Activated CD4-positive, alpha-beta T cell treated with anti-CD3 and anti-CD28 coated beads, Interleukin-2, amount 10 ng/mL, durations not matched to agents 24 days and 14 days (primary cell): ENCODE measurements at regions not wholly inside any gene's neighbourhood (a gene's known extent, or its start where the extent isn't known, plus 50 kb on each side); places are given as distances from the start of the nearest gene placed in this dataset.
"Not testable (repeated sequence)": the region's sequence is repeated elsewhere in the genome, so short reads cannot be mapped to it uniquely, and the experiment has no call there.

ENCODE experiments used
- DNase-seq: peaks from one replicate; pipeline ENCODE4 v3.0.0; 2022
- H3K27ac Mint-ChIP-seq: one replicate; pipeline ENCODE4 v1.8.0; 2022; ENCODE audit warnings: mild to moderate bottlenecking, mixed read lengths
- H3K27me3 Mint-ChIP-seq: one replicate; pipeline ENCODE4 v1.8.0; 2022; ENCODE audit warnings: mixed read lengths
- H3K36me3 Mint-ChIP-seq: one replicate; pipeline ENCODE4 v1.8.0; 2022; ENCODE audit warnings: low read depth, mild to moderate bottlenecking, mixed read lengths
- H3K4me1 Mint-ChIP-seq: one replicate; pipeline ENCODE4 v1.8.0; 2021; ENCODE audit warnings: mixed read lengths
- H3K4me3 Mint-ChIP-seq: one replicate; pipeline ENCODE4 v1.8.0; 2022; ENCODE audit warnings: mild to moderate bottlenecking, moderate library complexity, mixed read lengths
- H3K9me3 Mint-ChIP-seq: one replicate; pipeline ENCODE4 v1.8.0; 2021; ENCODE audit warnings: mixed read lengths
- intact Hi-C: fragments of 100-400 bp; cut with micrococcal nuclease; formaldehyde crosslinking; loops from one replicate; pipeline ENCODE4 v1.15.1; 2023

DNA sequence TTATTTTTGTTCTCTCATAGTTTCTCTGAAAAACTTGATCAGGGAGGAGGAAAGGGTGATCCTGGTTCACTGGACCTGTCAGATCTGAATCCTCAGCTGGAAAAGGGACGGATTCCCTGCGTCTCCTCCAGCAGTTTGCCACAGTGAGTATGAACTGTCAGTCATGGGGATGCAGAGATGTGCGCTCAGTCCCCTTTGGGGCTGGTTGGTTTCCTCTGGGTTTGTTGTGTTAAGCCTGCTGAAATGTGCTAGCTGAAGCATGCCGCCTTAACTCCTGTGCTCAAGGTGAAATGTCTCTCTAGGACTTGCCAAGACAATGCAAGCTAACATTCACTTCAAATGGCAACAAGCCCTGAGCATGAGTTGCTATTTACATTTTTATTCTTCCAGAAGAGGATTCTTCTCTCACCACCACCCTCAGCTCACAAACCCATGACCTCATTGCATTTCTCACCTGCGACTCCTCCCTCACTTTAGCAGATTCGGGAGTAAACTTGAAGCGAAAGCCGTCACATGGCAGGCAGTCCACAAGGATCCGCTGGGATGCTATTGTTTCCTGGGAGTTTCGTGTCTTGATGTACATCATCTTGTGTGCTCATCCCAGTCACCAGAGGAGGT is 192.9 kb upstream of the FZD8 start:
- H3K4me3 Mint-ChIP-seq: no peak overlapping the region
- no peaks in the 10 kb centered on the region for H3K4me1 Mint-ChIP-seq
- intact Hi-C loops: no loop called here
- no peaks in the 10 kb centered on the region for H3K36me3 Mint-ChIP-seq
- H3K27ac Mint-ChIP-seq: no peak overlapping the region
- DNase-seq: no peak
- H3K9me3 Mint-ChIP-seq: peaks cover 8% of the 10 kb centered on the region
- no peaks in the 10 kb centered on the region for H3K27me3 Mint-ChIP-seq

DNA sequence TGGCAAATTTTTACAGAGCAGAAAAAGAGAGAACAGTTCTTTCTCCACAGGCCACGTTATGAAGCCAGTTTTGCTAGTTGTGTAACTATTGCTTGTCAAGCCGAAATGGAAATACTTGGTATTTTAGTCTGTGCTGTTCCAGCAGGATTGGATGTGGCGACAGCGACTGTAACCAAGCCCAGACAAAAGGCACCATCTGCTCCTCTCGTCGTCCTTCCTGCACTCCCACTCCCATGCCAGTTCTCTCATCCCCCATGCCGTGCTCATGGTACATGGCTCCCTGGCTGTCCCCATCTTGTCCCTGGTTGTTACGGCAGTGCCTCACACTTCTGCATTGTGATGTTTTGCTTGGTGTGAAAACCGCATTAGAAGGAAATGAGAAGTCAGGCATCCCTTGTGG is 185.7 kb upstream of the FZD8 start:
- Mint-ChIP-seq H3K27ac (no peak overlapping the region), H3K27me3 (no peaks in the 10 kb centered on the region), H3K9me3 (peaks cover 1% of the 10 kb centered on the region), H3K4me3 (no peak overlapping the region), H3K4me1 (no peaks in the 10 kb centered on the region), H3K36me3 (no peaks in the 10 kb centered on the region)
- DNase-seq: no peak
- intact Hi-C loops: no loop called here

DNA sequence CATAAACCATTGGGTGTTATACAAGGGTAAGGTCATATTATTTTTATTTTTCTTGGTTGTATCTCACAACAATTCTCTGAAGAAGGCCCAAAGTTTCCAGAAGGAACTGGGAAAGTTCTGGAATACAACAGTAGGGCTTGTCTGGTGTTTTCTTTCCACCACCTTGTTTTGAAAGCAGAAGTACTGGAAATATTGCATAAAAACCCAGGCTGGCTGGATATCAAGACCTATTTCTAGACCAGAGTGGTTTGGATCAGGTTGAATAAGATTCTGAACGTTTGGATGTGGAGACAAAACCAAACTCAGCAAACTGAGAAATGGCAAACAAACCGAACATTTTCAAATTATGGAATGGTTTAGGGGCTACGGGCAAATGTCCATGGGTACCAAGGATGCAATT is 182.6 kb upstream of the FZD8 start:
- H3K9me3 Mint-ChIP-seq: peaks cover 3% of the 10 kb centered on the region
- no peaks in the 10 kb centered on the region for H3K4me1 Mint-ChIP-seq
- no peaks in the 10 kb centered on the region for H3K27me3 Mint-ChIP-seq
- no peaks in the 10 kb centered on the region for H3K36me3 Mint-ChIP-seq
- intact Hi-C loops: no loop called here
- H3K27ac Mint-ChIP-seq: no peak overlapping the region
- no peak for DNase-seq
- H3K4me3 Mint-ChIP-seq: no peak overlapping the region

DNA sequence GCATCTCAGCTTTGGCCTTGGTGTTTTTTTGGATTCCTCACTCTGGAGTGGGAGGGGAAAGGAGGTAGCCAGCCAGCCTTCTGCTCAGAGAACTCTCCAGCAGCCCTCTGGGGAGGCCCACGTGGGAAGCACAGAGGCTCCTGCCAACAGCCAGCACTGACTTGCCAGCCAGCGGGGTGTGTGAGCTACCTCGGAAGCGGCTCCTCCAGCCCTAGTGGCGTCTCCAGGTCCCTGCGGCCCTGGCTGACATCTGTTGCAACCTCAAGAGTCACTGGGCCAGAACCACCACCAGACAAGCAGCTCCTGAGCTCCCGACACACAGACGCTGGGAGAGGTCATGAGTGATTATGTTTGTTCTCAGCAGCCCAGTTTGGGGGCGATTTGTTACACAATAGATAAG is 180.2 kb upstream of the FZD8 start:
- H3K36me3 Mint-ChIP-seq: no peaks in the 10 kb centered on the region
- intact Hi-C loops: no loop called here

DNA sequence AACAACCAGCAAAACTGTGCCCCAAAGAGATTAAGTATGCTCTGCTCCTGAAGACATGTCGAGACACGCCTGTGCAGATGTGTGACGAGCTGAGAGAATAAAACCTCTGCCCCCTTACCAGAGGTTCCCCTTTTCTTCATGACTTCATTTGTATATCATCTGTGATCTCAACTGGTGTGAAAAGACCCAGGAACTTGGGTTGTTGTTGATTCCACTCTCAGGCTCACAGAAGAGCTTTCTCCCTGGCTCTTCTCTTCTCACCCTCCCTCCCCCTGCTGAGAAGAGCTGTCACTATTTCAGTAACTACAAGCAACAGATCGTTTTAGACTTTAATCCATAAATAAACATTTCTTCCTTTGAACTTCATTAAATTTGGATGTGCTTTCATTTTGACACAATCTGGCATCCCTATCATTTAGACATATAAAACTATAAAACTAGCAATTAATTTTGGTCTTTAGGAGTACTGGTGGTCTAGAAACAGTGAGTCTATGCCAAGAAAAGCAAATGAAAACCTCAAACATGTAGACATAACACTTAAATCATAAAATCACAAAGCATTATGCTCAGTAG is 179.3 kb upstream of the FZD8 start:
- no peak overlapping the region for H3K4me3 Mint-ChIP-seq
- H3K9me3 Mint-ChIP-seq: peaks cover 3% of the 10 kb centered on the region
- no peaks in the 10 kb centered on the region for H3K36me3 Mint-ChIP-seq
- intact Hi-C loops: no loop called here
- no peaks in the 10 kb centered on the region for H3K4me1 Mint-ChIP-seq
- no peak overlapping the region for H3K27ac Mint-ChIP-seq
- H3K27me3 Mint-ChIP-seq: no peaks in the 10 kb centered on the region
- no peak for DNase-seq

More for the DNA sequence above, 180.2 kb upstream of the FZD8 start:
- Mint-ChIP-seq H3K4me3 (no peak overlapping the region), H3K4me1 (no peaks in the 10 kb centered on the region), H3K9me3 (peaks cover 3% of the 10 kb centered on the region), H3K27me3 (no peaks in the 10 kb centered on the region), H3K27ac (no peak overlapping the region)
- DNase-seq: no peak

DNA sequence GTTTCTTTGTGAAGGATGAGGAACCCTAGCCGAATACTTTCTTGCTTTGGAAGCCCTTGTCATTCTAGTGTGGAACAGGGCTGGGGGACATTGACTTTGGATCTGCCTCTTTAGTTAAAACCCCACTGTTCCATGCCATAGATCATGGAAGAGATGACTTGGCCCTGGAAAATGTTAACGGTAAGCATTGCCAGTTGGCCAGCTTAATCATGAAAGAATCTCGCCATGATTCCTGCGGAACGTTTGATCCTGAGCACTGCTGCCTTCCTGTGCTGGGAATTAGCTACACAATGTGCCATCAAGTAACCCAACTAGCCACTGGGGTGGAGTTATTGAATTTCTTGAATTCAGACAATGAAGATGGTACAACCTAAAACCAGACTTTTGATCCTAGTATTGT is 177.6 kb upstream of the FZD8 start:
- Mint-ChIP-seq H3K36me3 (no peaks in the 10 kb centered on the region), H3K27me3 (no peaks in the 10 kb centered on the region), H3K4me1 (no peaks in the 10 kb centered on the region), H3K27ac (no peak overlapping the region), H3K9me3 (peaks cover 7% of the 10 kb centered on the region), H3K4me3 (no peak overlapping the region)
- no peak for DNase-seq
- intact Hi-C loops: no loop called here

DNA sequence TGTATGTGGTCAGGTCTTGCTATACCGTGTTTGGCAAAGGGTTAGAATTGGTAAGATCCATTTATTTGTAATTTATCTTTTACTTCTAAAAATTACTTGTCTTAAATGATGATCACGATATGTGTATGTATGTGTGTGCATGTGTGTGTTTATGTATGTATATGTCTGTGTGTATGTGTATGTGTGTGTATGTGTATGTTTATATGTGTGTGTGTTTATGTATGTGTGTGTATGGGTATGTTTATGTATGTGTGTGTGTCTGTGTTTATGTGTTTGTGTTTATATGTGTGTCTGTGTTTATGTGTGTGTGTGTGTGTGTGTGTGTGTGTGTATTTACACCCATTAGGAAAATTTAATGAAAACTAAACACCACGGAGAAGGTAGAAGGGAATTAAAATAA is 176.9 kb upstream of the FZD8 start:
- no peaks in the 10 kb centered on the region for H3K27me3 Mint-ChIP-seq
- H3K36me3 Mint-ChIP-seq: no peaks in the 10 kb centered on the region
- H3K9me3 Mint-ChIP-seq: peaks cover 7% of the 10 kb centered on the region
- H3K4me1 Mint-ChIP-seq: no peaks in the 10 kb centered on the region
- no peak overlapping the region for H3K4me3 Mint-ChIP-seq
- no peak for DNase-seq
- intact Hi-C loops: no loop called here
- no peak overlapping the region for H3K27ac Mint-ChIP-seq

DNA sequence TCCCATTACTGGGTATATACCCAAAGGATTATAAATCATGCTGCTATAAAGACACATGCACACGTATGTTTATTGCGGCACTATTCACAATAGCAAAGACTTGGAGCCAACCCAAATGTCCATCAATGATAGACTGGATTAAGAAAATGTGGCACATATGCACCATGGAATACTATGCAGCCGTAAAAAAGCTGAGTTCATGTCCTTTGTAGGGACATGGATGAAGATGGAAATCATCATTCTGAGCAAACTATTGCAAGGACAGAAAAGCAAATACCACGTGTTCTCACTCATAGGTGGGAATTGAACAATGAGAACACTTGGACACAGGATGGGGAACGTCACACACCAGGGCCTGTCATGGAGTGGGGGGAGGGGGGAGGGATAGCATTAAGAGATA is 175.0 kb upstream of the FZD8 start:
- intact Hi-C loops, DNase-seq, H3K4me3 Mint-ChIP-seq, H3K27ac Mint-ChIP-seq, H3K9me3 Mint-ChIP-seq, H3K4me1 Mint-ChIP-seq, H3K27me3 Mint-ChIP-seq, H3K36me3 Mint-ChIP-seq: not testable (repeated sequence)

DNA sequence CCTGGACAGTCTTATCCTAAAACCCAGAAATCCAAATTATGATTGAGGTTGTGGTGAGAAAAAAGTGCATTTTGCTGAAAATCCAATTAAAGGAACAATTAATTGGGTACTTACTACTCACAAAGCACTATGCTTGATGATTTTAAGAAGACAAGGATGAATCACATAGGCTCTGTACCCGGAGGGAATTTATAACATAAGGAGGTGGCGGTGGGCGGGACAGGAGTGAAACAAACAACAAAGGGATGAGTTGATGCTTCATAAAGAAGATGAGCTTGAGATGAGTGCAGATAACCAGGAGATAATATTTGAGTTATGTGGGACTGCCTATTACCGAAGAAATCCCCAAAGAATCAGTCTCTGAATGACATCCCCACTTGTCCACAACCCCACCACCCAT is 171.1 kb upstream of the FZD8 start:
- Mint-ChIP-seq H3K9me3 (peaks cover 18% of the 10 kb centered on the region), H3K36me3 (no peaks in the 10 kb centered on the region), H3K27ac (no peak overlapping the region), H3K27me3 (no peaks in the 10 kb centered on the region), H3K4me1 (no peaks in the 10 kb centered on the region), H3K4me3 (no peak overlapping the region)
- intact Hi-C loops: no loop called here
- no peak for DNase-seq

DNA sequence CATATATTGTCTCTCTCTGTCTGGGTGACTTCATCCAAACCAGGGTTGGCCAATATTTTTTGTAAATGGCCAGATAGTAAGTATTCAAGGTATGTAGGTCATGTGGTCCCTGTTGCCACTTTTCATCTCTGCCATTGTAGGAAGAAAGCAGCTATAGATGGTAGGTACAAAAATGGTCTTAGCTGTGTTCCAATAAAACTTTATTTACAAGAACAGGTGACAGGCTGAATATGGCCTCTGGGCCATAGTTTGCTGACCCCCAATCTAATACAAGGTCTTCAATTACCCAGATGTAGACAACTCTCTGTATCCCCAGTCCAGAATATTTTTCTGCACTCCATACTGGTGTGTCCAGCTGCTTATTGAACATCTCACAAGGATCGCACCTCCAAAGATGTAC is 166.2 kb upstream of the FZD8 start:
- H3K4me1 Mint-ChIP-seq: no peaks in the 10 kb centered on the region
- H3K9me3 Mint-ChIP-seq: peaks cover 14% of the 10 kb centered on the region
- no peaks in the 10 kb centered on the region for H3K27me3 Mint-ChIP-seq
- H3K36me3 Mint-ChIP-seq: no peaks in the 10 kb centered on the region
- H3K27ac Mint-ChIP-seq: no peak overlapping the region
- no peak overlapping the region for H3K4me3 Mint-ChIP-seq
- DNase-seq: no peak
- intact Hi-C loops: no loop called here

DNA sequence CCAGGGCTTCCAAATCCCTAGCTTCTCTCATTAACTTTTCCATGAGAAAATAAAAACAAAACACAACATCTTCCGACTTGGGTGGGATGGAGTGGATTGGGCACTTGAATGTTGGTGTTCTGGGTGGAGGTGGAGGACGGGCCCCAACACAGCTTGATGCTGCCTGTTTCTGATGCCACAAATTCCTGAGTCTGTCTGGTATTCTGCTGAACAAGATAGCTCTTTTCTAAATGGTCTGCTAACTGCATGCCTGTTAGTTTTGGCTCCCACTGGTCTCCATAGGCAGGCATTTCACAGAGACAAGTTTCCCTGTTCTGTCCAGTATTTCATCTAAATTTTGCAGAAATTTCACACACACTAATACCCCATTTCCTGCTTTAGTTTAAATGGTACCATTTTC is 160.9 kb upstream of the FZD8 start:
- intact Hi-C loops: no loop called here
- Mint-ChIP-seq H3K27ac (no peak overlapping the region), H3K36me3 (no peaks in the 10 kb centered on the region), H3K4me3 (no peak overlapping the region), H3K4me1 (no peaks in the 10 kb centered on the region), H3K27me3 (no peaks in the 10 kb centered on the region), H3K9me3 (no peaks in the 10 kb centered on the region)
- DNase-seq: no peak

DNA sequence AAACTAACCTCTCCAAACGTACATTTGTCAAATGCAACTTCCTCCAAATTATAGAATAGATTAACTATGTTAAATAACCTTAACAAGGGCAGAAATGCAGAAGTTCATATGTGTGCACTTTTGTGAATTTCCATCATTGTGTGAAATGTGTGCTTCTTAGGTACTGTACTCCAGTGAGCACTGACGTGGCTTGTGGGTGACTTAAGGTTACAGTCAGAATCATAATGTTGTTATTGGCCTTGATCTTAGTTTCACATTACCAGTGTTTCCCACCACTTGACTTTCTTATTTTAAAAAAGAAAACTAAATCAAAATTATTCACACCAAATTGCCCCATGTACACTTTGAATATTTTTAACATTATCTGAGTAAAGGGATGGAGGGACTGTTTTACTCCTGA is 155.1 kb upstream of the FZD8 start:
- H3K9me3 Mint-ChIP-seq: no peaks in the 10 kb centered on the region
- DNase-seq: no peak
- no peak overlapping the region for H3K4me3 Mint-ChIP-seq
- H3K36me3 Mint-ChIP-seq: no peaks in the 10 kb centered on the region
- no peaks in the 10 kb centered on the region for H3K27me3 Mint-ChIP-seq
- no peak overlapping the region for H3K27ac Mint-ChIP-seq
- intact Hi-C loops: no loop called here
- no peaks in the 10 kb centered on the region for H3K4me1 Mint-ChIP-seq

DNA sequence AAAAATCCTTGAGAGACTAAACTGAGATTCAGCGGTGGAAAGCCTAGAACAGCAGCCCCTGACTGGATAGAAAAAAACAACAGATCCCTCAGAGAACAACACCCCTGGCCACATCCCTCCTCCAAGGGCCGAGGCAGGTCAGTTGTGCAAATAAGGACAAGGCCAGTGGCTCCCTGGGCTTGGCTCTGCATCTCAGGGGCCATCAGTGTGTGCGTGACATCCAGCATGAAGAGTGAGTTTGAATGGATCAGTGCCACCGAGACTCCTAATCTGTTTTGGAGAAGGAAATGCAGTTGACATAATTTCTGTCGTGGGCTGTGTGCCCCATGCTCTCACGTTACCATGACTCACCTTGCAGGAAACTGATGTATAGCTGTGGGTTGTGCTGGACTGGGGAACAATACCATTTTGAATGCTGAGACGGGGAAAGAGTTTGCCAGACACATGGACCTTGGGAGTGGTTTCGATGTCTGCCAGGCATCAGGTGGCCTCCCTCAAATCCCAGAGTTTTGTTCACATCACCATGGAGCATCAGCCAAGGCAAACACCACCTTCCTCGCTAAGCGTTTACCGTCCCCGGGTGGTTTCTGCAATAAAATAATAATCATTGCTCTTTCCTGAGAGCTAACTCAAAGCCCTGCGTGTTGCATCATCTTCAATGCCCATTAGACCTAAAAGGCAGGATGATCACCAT is 153.2 kb upstream of the FZD8 start:
- Mint-ChIP-seq H3K4me1 (no peaks in the 10 kb centered on the region), H3K4me3 (no peak overlapping the region), H3K36me3 (no peaks in the 10 kb centered on the region), H3K9me3 (no peaks in the 10 kb centered on the region), H3K27me3 (no peaks in the 10 kb centered on the region), H3K27ac (no peak overlapping the region)
- intact Hi-C loops: no loop called here
- no peak for DNase-seq

DNA sequence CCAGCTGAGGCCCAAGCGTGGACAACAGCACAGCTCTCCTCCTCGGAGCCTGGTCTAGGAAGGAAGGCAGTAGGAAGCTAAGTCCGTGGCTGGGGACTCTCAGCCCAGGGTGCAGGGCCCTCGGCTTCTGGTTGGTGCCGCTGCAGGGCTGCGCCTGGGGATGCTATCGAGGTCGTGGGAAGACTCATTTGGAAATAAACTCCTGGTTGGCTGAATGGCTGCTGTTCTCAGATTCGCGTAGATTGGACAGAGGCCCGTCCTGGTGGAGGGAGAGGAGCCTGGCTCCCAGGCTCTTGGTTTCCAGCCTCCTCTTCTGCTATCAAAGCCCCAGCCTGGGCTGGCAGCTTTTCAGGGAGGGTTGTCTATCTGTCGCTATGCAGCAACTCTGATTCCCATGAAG is 152.6 kb upstream of the FZD8 start:
- Mint-ChIP-seq H3K4me3 (no peak overlapping the region), H3K9me3 (no peaks in the 10 kb centered on the region), H3K4me1 (no peaks in the 10 kb centered on the region), H3K27ac (no peak overlapping the region), H3K36me3 (no peaks in the 10 kb centered on the region), H3K27me3 (no peaks in the 10 kb centered on the region)
- intact Hi-C loops: no loop called here
- no peak for DNase-seq

DNA sequence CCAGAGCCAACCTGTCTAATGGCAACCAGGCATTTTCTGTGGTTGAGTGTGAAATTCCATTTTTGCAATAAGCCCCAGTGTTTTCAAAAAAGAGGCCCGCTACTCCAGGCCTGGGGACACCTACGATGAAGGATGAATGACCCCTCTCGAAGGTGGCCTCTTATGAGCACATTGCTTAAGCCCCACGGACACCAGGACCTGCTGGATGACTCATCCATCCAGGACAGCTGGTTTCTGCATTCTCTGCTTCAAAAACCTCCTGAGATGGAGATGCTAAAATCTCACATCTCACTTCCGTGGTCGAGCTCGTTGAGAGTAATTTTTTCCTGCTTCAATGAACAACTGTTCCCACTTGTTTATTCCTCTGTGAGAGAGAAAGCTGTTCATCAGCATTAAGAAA is 150.2 kb upstream of the FZD8 start:
- H3K27me3 Mint-ChIP-seq: no peaks in the 10 kb centered on the region
- H3K36me3 Mint-ChIP-seq: no peaks in the 10 kb centered on the region
- no peak for DNase-seq
- H3K4me3 Mint-ChIP-seq: no peak overlapping the region
- H3K4me1 Mint-ChIP-seq: no peaks in the 10 kb centered on the region
- intact Hi-C loops: no loop called here
- no peak overlapping the region for H3K27ac Mint-ChIP-seq
- no peaks in the 10 kb centered on the region for H3K9me3 Mint-ChIP-seq
